Transverse colon (tissue), 4 donors: ENCODE measurements at regions not wholly inside any gene's neighbourhood (a gene's known extent, or its start where the extent isn't known, plus 50 kb on each side); places are given as distances from the start of the nearest gene placed in this dataset.

Experiments
- DNase-seq: peaks from one replicate; pipeline ENCODE4 v3.0.0-alpha.2; 2019
- H3K27ac ChIP-seq, 4 donors: fragments of 200-600 bp; sonication (generic); 2 replicates each; pipeline ENCODE4 v1.5.1; 2016 to 2018; ENCODE audit warnings: inconsistent platforms in 4 of 4
- H3K27me3 ChIP-seq: fragments of 200-600 bp; sonication (generic); 2 replicates; pipeline ENCODE4 v1.5.1; 2017; ENCODE audit warnings: inconsistent platforms
- H3K36me3 ChIP-seq, 4 donors: fragments of 200-600 bp; sonication (generic); 2 replicates each; pipeline ENCODE4 v1.5.1; 2017 to 2019; ENCODE audit warnings: inconsistent platforms in 4 of 4
- H3K4me1 ChIP-seq, 4 donors: fragments of 200-600 bp; sonication (generic); 2 replicates each; pipeline ENCODE4 v1.5.1; 2017 to 2020; ENCODE audit warnings: inconsistent platforms in 4 of 4
- H3K4me3 ChIP-seq, 4 donors: fragments of 200-600 bp; sonication (generic); 1 replicate in 1 of 4; 2 replicates in 3 of 4; pipeline versions ENCODE4 v1.5.1 to v1.6.1; 2017 to 2019; ENCODE audit warnings: inconsistent platforms in 4 of 4
- H3K9me3 ChIP-seq, 2 donors: fragments of 200-600 bp; sonication (generic); 2 replicates each; pipeline ENCODE4 v1.5.1; 2017 to 2019; ENCODE audit warnings: inconsistent platforms in 2 of 2
- CTCF ChIP-seq, 5 experiments: fragments of 200-600 bp in 3 of 5; fragments of 450-650 bp in 2 of 5; sonication (generic) in 3 of 5; IDR thresholded peaks; 1 replicate in 2 of 5; 2 replicates in 3 of 5; pipeline ENCODE4 v1.5.1; 2016 to 2017; ENCODE audit warnings: antibody characterized with exemption in 5 of 5, inconsistent platforms in 3 of 5, mild to moderate bottlenecking in 2 of 5, moderate library complexity in 1 of 5
- EP300 ChIP-seq: sonication (generic); formaldehyde crosslinking; IDR thresholded peaks from one replicate; pipeline ENCODE4 v1.6.1; 2017; ENCODE audit warnings: antibody characterized with exemption, low read depth
- POLR2A ChIP-seq: fragments of 450-650 bp; IDR thresholded peaks from one replicate; pipeline ENCODE4 v1.6.1; 2016; ENCODE audit warnings: antibody characterized with exemption, mild to moderate bottlenecking, moderate library complexity
- POLR2AphosphoS5 ChIP-seq, 3 donors: sonication (generic); formaldehyde crosslinking; IDR thresholded peaks; one replicate each; pipeline ENCODE4 v1.6.1; 2016; ENCODE audit warnings: antibody characterized with exemption in 3 of 3
- WGBS, 2 donors: methylation state at CpG; one replicate each; pipeline ENCODE4 v1.1.5; 2018; ENCODE audit warnings: low coverage in 1 of 2; 5-methylcytosine and 5-hydroxymethylcytosine counted together
- in situ Hi-C, 4 donors: fragments of 200-750 bp; cut with MboI; loops; one replicate each; pipeline versions ENCODE4 v1.15.0 to v1.15.1; 2017; ENCODE audit warnings: low sequenced_read_pairs in 3 of 4, low pct_ligation_motif_present in 1 of 4, low pct_unique_long_range_greater_than_20kb in 1 of 4
- intact Hi-C: fragments of 100-400 bp; cut with DNase I; formaldehyde crosslinking; loops from one replicate; pipeline ENCODE4 v1.15.1; 2023; ENCODE audit warnings: low total_unique reads

GRCh38 chr12:13318231-13319015 is 121.9 kb downstream of the EMP1 start:
- H3K9me3 ChIP-seq = no peaks in the 10 kb centered on the region
- H3K27me3 ChIP-seq = no peaks in the 10 kb centered on the region
- TF ChIP-seq EP300 = no peak
- no peak for TF ChIP-seq CTCF (IDR thresholded peaks at IDR 0.05)
- no peak for TF ChIP-seq POLR2A
- TF ChIP-seq POLR2AphosphoS5 (IDR thresholded peaks at IDR 0.05) = no peak
- in situ Hi-C loops = no loop called here
- DNase-seq = no peak
- H3K4me1 ChIP-seq = no peaks in the 10 kb centered on the region
- no peaks in the 10 kb centered on the region for H3K36me3 ChIP-seq
- intact Hi-C loops = no loop called here
- WGBS, 2 donors = 85 to 91% methylated on average over 3 of the region's 3 CpGs
- H3K27ac ChIP-seq = no peak overlapping the region
- no peak overlapping the region for H3K4me3 ChIP-seq

GRCh38 chr12:13316587-13317246 is 120.2 kb downstream of the EMP1 start:
- intact Hi-C loops = no loop called here
- Histone ChIP-seq H3K36me3 (no peaks in the 10 kb centered on the region), H3K9me3 (no peaks in the 10 kb centered on the region), H3K27me3 (no peaks in the 10 kb centered on the region), H3K4me1 (no peaks in the 10 kb centered on the region), H3K4me3 (no peak overlapping the region), H3K27ac (no peak overlapping the region)
- TF ChIP-seq POLR2AphosphoS5 (IDR thresholded peaks at IDR 0.05) (no peak), EP300 (no peak), POLR2A (no peak), CTCF (IDR thresholded peaks at IDR 0.05) (no peak)
- in situ Hi-C loops = no loop called here
- WGBS, 2 donors = 49 to 75% methylated on average over 5 to 7 of the region's 7 CpGs
- DNase-seq = no peak

- no peak overlapping the region for H3K27ac ChIP-seq
- no peak for DNase-seq
- intact Hi-C loops = no loop called here
- no peak overlapping the region for H3K4me3 ChIP-seq
- TF ChIP-seq POLR2AphosphoS5 (IDR thresholded peaks at IDR 0.05) (no peak), CTCF (IDR thresholded peaks at IDR 0.05) (no peak), EP300 (no peak)
- H3K36me3 ChIP-seq = no peaks in the 10 kb centered on the region
- no peaks in the 10 kb centered on the region for H3K27me3 ChIP-seq
- in situ Hi-C loops = no loop called here
- no peaks in the 10 kb centered on the region for H3K4me1 ChIP-seq
- 93 to 95% methylated on average over 2 of the region's 2 CpGs for WGBS, 2 donors
- H3K9me3 ChIP-seq = no peaks in the 10 kb centered on the region
Measured at GRCh38 chr12:13313886-13314285, 117.4 kb downstream of the EMP1 start.

GRCh38 chr12:13311551-13311950 is 115.0 kb downstream of the EMP1 start:
- 72% methylated on average over 4 of the region's 4 CpGs; no CpG with 5 or more reads in 1 of the 2 donors for WGBS, 2 donors
- no peak for TF ChIP-seq EP300
- TF ChIP-seq POLR2A = no peak
- no peak for TF ChIP-seq POLR2AphosphoS5 (IDR thresholded peaks at IDR 0.05)
- TF ChIP-seq CTCF (IDR thresholded peaks at IDR 0.05) = no peak
- no peaks in the 10 kb centered on the region for H3K9me3 ChIP-seq
- intact Hi-C loops = no loop called here
- in situ Hi-C loops = no loop called here
- H3K27me3 ChIP-seq = no peaks in the 10 kb centered on the region
- no peaks in the 10 kb centered on the region for H3K4me1 ChIP-seq
- no peak overlapping the region for H3K27ac ChIP-seq
- H3K4me3 ChIP-seq = no peak overlapping the region
- H3K36me3 ChIP-seq = no peaks in the 10 kb centered on the region
- no peak for DNase-seq
